ENCODE measurements at regions not wholly inside any gene's neighbourhood (a gene's known extent, or its start where the extent isn't known, plus 50 kb on each side); places are given as distances from the start of the nearest gene placed in this dataset.

- H3K36me3 ChIP-seq = no peaks in the 10 kb centered on the region
- TF ChIP-seq, protein P1, sequence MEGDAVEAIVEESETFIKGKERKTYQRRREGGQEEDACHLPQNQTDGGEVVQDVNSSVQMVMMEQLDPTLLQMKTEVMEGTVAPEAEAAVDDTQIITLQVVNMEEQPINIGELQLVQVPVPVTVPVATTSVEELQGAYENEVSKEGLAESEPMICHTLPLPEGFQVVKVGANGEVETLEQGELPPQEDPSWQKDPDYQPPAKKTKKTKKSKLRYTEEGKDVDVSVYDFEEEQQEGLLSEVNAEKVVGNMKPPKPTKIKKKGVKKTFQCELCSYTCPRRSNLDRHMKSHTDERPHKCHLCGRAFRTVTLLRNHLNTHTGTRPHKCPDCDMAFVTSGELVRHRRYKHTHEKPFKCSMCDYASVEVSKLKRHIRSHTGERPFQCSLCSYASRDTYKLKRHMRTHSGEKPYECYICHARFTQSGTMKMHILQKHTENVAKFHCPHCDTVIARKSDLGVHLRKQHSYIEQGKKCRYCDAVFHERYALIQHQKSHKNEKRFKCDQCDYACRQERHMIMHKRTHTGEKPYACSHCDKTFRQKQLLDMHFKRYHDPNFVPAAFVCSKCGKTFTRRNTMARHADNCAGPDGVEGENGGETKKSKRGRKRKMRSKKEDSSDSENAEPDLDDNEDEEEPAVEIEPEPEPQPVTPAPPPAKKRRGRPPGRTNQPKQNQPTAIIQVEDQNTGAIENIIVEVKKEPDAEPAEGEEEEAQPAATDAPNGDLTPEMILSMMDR (IDR thresholded peaks at IDR 0.05; ENCODE audit: borderline replicate concordance) = no peak
- intact Hi-C loops (cut with micrococcal nuclease) = no loop called here
- no peaks in the 10 kb centered on the region for H3K4me1 ChIP-seq
- no peak overlapping the region for H3K27ac ChIP-seq (replicated peaks)
- DNase-seq = no peak
- no peaks in the 10 kb centered on the region for H3K9me3 ChIP-seq (replicated peaks)
- no peaks in the 10 kb centered on the region for H3K27me3 ChIP-seq (ENCODE audit: low read depth)
- no peak overlapping the region for H3K4me3 ChIP-seq
These were observed 419.9 kb upstream of the PCDH15 start for GRCh38 chr10:55220975-55221374.

DNA sequence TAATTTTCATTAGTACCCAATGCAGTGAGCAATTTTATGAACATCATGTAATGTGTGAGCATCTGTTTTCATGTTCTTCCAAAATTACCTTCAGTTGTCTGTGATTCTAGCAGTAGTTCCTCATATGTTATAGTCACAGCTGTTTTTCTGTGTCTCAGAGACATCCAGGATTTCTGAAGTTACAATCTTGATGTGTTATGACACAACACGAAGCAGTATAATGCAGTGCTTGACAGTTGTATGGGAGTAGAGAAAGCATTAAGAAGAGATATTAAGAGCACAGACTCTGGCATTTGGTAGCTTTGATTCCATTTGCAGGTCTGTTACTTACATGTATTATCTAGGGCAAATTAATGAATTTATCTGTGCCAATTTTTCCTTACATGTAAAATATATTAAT lies 414.7 kb upstream of the PCDH15 start:
- Histone ChIP-seq H3K27ac (replicated peaks) (no peak overlapping the region), H3K4me1 (no peaks in the 10 kb centered on the region), H3K4me3 (no peak overlapping the region), H3K27me3 (ENCODE audit: low read depth) (no peaks in the 10 kb centered on the region), H3K9me3 (replicated peaks) (no peaks in the 10 kb centered on the region), H3K36me3 (no peaks in the 10 kb centered on the region)
- TF ChIP-seq, protein P1 (IDR thresholded peaks at IDR 0.05; ENCODE audit: borderline replicate concordance) = no peak
- no peak for DNase-seq
- intact Hi-C loops (cut with micrococcal nuclease) = no loop called here

DNA sequence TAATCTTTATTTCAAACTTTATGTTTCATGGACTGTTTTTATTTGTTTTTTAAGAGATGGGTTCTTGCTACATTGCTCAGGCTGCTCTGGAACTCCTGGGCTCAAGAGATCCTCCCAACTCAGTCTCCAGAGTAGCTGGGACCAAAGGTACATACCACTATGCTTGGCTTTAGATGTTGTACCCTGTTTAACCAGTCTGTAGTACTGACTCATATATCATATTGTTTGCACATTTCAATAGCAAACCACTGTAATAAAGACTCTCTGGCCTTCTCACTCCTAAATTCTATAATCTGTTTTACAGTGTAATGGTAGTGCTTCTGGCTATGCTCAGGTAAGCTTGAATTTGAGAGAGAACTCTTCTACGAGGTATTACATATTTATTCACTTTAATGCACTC lies 413.6 kb upstream of the PCDH15 start:
- no peak for DNase-seq
- no peak overlapping the region for H3K27ac ChIP-seq (replicated peaks)
- TF ChIP-seq, protein P1 (IDR thresholded peaks at IDR 0.05; ENCODE audit: borderline replicate concordance) = no peak
- intact Hi-C loops (cut with micrococcal nuclease) = no loop called here
- no peaks in the 10 kb centered on the region for H3K9me3 ChIP-seq (replicated peaks)
- no peaks in the 10 kb centered on the region for H3K36me3 ChIP-seq
- H3K4me1 ChIP-seq = no peaks in the 10 kb centered on the region
- H3K27me3 ChIP-seq (ENCODE audit: low read depth) = no peaks in the 10 kb centered on the region
- H3K4me3 ChIP-seq = no peak overlapping the region

DNA sequence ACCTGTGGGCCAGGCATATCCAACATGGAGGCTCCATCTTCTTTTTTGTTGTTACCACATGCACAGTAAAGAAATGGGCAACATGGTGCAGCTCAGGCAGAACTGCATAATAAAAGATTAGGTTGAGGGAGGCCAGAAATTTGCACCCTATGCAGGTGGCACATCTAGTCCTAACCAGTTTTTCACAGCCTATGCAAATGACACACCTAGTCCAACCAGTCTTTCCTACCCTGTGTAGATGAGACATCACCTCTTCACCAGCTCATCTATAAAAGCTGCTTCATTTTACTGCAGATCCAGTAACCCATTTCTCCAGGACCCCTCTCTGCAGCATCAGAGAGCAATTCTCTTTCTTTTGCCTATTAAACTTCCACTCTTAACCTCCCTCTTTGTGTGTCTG lies 411.0 kb upstream of the PCDH15 start:
- Histone ChIP-seq H3K4me3 (no peak overlapping the region), H3K27ac (replicated peaks) (no peak overlapping the region), H3K36me3 (no peaks in the 10 kb centered on the region), H3K4me1 (no peaks in the 10 kb centered on the region), H3K9me3 (replicated peaks) (no peaks in the 10 kb centered on the region), H3K27me3 (ENCODE audit: low read depth) (no peaks in the 10 kb centered on the region)
- TF ChIP-seq, protein P1 (IDR thresholded peaks at IDR 0.05; ENCODE audit: borderline replicate concordance) = no peak
- intact Hi-C loops (cut with micrococcal nuclease) = no loop called here
- no peak for DNase-seq

DNA sequence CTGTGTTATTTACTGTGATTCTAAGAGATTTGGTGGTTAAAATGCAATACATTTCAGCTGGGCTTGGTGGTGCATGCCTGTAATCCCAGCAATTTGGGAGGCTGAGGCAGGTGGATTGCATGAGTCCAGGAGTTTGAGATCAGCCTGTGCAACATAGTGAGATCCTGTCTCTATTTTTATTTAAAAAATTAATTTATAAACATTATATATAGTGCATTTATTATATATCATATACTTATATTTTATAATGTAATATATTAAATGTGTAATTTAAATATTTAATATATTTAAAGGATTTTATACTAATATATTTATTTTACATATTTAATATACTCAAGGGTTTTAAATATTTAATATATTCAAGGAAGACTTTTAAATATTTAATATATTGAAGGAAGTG lies 402.8 kb upstream of the PCDH15 start:
- no peaks in the 10 kb centered on the region for H3K9me3 ChIP-seq (replicated peaks)
- no peaks in the 10 kb centered on the region for H3K36me3 ChIP-seq
- TF ChIP-seq, protein P1 (IDR thresholded peaks at IDR 0.05; ENCODE audit: borderline replicate concordance) = no peak
- no peaks in the 10 kb centered on the region for H3K4me1 ChIP-seq
- H3K4me3 ChIP-seq = no peak overlapping the region
- H3K27me3 ChIP-seq (ENCODE audit: low read depth) = no peaks in the 10 kb centered on the region
- H3K27ac ChIP-seq (replicated peaks) = no peak overlapping the region
- no peak for DNase-seq
- intact Hi-C loops (cut with micrococcal nuclease) = no loop called here

DNA sequence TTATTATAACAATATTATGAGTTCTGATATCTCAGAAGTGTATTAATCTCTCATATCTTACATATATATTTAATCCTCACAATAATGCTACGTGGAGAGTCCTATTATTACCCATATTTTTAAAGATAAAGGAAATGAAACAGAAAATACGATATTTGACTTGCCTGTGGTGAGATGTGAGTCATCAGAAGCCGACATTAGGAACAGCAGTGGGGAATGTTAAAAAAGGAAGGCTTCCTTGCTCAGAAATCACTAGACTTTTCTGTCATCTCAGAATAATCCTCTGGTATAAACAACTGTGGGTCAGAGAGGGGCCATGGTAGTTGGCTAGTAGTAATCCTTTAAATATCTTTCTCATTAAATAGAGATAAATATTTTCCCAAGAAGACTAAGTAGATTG lies 402.3 kb upstream of the PCDH15 start:
- H3K4me1 ChIP-seq = no peaks in the 10 kb centered on the region
- intact Hi-C loops (cut with micrococcal nuclease) = no loop called here
- no peak for DNase-seq
- no peak overlapping the region for H3K27ac ChIP-seq (replicated peaks)
- H3K9me3 ChIP-seq (replicated peaks) = no peaks in the 10 kb centered on the region
- H3K4me3 ChIP-seq = no peak overlapping the region
- H3K36me3 ChIP-seq = no peaks in the 10 kb centered on the region
- H3K27me3 ChIP-seq (ENCODE audit: low read depth) = no peaks in the 10 kb centered on the region
- TF ChIP-seq, protein P1 (IDR thresholded peaks at IDR 0.05; ENCODE audit: borderline replicate concordance) = no peak
